ENCODE measurements at regions not wholly inside any gene's neighbourhood (a gene's known extent, or its start where the extent isn't known, plus 50 kb on each side); places are given as distances from the start of the nearest gene placed in this dataset.

DNA sequence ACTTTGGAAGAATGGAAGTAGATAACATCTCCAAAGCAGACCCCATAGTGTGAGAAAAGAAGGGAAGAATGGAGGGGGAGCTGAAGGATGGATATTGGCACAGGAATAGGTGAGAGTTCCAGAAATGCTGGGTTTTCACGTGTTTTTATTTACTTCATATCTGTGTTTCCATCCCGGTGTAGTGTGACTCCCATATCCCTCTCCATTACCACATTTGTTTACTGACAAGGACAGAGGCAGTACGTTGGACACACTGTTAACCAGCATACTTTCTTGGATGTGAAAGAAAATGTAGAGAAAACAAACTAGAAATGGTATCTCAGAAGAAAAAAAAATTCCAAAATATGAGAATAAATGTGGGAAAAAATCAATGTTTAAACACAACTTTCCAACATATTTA, 124.4 kb upstream of the PFKP start:
- Histone ChIP-seq H3K27ac (ENCODE audit: low read depth, low read length) (no peak overlapping the region), H3K36me3 (ENCODE audit: control insufficient read depth in 5 of 5, insufficient read depth in 5 of 5, low read length in 5 of 5) (no peaks in the 10 kb centered on the region), H3K4me3 (ENCODE audit: low read depth in 1 of 5, low read length in 5 of 5) (no peak overlapping the region), H3K9ac (ENCODE audit: low read length in 5 of 5) (no peak overlapping the region), H3K27me3 (ENCODE audit: control insufficient read depth in 5 of 5, insufficient read depth in 4 of 5, low read length in 5 of 5) (peaks cover 5 to 18% (median 16%) of the 10 kb centered on the region in 5 donors), H3K4me1 (ENCODE audit: control insufficient read depth in 5 of 5, insufficient read depth in 5 of 5, low read length in 5 of 5) (no peaks in the 10 kb centered on the region), H3K9me3 (ENCODE audit: control insufficient read depth in 5 of 5, low read length in 5 of 5) (no peaks in the 10 kb centered on the region)

DNA sequence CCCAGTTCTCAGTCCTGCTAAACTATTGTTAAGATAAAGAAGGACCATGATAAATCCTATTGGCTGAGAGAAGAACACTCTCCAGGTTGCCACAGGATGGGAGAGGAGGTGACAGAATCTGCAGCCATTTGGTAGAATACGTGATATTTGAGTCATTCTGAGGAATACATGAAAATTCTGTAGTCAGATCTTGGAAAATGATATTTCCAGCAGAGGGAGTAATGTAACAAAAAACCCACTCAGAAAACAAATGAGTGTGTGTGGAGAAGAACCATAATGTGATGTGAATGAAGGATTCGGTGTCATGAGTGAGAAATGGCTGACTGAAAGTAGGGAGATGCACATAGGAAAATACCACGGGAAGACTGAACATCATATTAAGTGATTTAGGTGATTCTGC, 128.5 kb upstream of the PFKP start:
- Histone ChIP-seq H3K4me1 (ENCODE audit: control insufficient read depth in 5 of 5, insufficient read depth in 5 of 5, low read length in 5 of 5) (peaks cover 0 to 3% (median 0%) of the 10 kb centered on the region in 5 donors), H3K36me3 (ENCODE audit: control insufficient read depth in 5 of 5, insufficient read depth in 5 of 5, low read length in 5 of 5) (no peaks in the 10 kb centered on the region), H3K27me3 (ENCODE audit: control insufficient read depth in 5 of 5, insufficient read depth in 4 of 5, low read length in 5 of 5) (peaks cover 5 to 22% (median 12%) of the 10 kb centered on the region in 5 donors), H3K4me3 (ENCODE audit: low read depth in 1 of 5, low read length in 5 of 5) (no peak overlapping the region), H3K9me3 (ENCODE audit: control insufficient read depth in 5 of 5, low read length in 5 of 5) (no peaks in the 10 kb centered on the region), H3K27ac (ENCODE audit: low read depth, low read length) (no peak overlapping the region), H3K9ac (ENCODE audit: low read length in 5 of 5) (no peak overlapping the region)

DNA sequence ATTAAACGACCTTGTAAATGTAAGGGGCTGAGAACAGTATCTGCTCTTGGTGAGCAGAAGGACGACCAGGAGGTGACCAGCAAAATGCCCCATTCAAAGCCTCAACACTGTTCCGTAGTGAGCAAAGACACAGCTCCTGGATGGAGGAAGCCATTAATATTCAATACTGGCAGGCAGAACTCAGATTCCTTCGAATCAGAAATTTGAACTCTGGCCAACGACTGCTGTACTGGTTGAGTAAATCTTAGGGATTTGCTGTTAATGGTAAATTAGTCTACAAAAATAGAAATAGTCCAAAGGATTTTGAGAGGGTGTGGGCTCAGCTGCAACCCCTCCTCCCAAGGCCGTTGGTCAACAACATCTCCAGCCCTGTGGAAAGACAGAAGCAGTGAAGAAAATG, 130.5 kb upstream of the PFKP start:
- H3K27ac ChIP-seq (ENCODE audit: low read depth, low read length) = no peak overlapping the region
- H3K36me3 ChIP-seq (ENCODE audit: control insufficient read depth in 5 of 5, insufficient read depth in 5 of 5, low read length in 5 of 5) = no peaks in the 10 kb centered on the region
- H3K27me3 ChIP-seq (ENCODE audit: control insufficient read depth in 5 of 5, insufficient read depth in 4 of 5, low read length in 5 of 5) = peaks cover 9 to 25% (median 12%) of the 10 kb centered on the region in 5 donors
- H3K4me3 ChIP-seq (ENCODE audit: low read depth in 1 of 5, low read length in 5 of 5) = no peak overlapping the region
- H3K9me3 ChIP-seq (ENCODE audit: control insufficient read depth in 5 of 5, low read length in 5 of 5) = no peaks in the 10 kb centered on the region
- peaks cover 0 to 3% (median 0%) of the 10 kb centered on the region in 5 donors for H3K4me1 ChIP-seq (ENCODE audit: control insufficient read depth in 5 of 5, insufficient read depth in 5 of 5, low read length in 5 of 5)
- H3K9ac ChIP-seq (ENCODE audit: low read length in 5 of 5) = no peak overlapping the region

DNA sequence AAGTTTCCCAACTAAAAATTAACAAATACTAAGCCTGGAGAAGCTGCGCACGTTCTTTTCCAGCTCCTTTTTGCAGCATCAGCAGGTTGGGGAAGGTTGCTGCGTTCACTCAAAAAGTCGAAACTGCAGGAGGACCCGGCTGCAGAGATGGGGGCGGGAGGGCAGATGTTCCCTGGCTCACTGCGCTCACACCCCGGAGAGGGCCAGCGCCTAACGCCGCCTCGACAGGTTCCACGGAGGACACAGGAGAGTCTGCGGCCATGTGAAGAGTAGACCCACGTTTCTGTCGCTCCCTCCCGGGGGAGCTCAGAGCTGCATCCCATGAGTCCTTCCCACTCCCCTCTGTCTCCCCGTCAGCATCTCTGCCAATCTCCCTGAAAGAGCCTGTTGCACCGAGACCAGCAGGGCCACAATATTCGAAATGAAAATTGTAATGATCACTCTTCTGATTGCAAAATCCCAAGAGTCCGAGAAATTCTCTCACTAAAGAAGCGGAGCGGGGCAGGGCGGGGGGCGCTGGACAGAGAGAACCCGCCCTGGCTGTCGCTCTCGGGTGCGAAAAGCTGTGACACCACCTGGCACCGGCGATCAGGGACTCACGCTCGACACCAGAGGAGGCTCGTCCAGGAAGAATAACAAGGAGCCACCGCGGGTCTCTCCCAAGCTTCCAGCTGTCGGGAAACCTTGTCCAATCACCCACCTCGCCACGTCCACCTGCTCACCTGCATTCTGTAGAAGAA, 131.5 kb upstream of the PFKP start:
- Histone ChIP-seq H3K27me3 (ENCODE audit: control insufficient read depth in 5 of 5, insufficient read depth in 4 of 5, low read length in 5 of 5) (peaks cover 9 to 23% (median 13%) of the 10 kb centered on the region in 5 donors), H3K4me1 (ENCODE audit: control insufficient read depth in 5 of 5, insufficient read depth in 5 of 5, low read length in 5 of 5) (peaks cover 0 to 3% (median 0%) of the 10 kb centered on the region in 5 donors), H3K9me3 (ENCODE audit: control insufficient read depth in 5 of 5, low read length in 5 of 5) (no peaks in the 10 kb centered on the region), H3K36me3 (ENCODE audit: control insufficient read depth in 5 of 5, insufficient read depth in 5 of 5, low read length in 5 of 5) (no peaks in the 10 kb centered on the region), H3K9ac (ENCODE audit: low read length in 5 of 5) (no peak overlapping the region), H3K4me3 (ENCODE audit: low read depth in 1 of 5, low read length in 5 of 5) (no peak overlapping the region), H3K27ac (ENCODE audit: low read depth, low read length) (no peak overlapping the region)

- H3K27ac ChIP-seq (ENCODE audit: low read depth, low read length) = no peak overlapping the region
- H3K9me3 ChIP-seq (ENCODE audit: control insufficient read depth in 5 of 5, low read length in 5 of 5) = no peaks in the 10 kb centered on the region
- peaks cover 8 to 22% (median 13%) of the 10 kb centered on the region in 5 donors for H3K27me3 ChIP-seq (ENCODE audit: control insufficient read depth in 5 of 5, insufficient read depth in 4 of 5, low read length in 5 of 5)
- peaks cover 0 to 3% (median 0%) of the 10 kb centered on the region in 5 donors for H3K4me1 ChIP-seq (ENCODE audit: control insufficient read depth in 5 of 5, insufficient read depth in 5 of 5, low read length in 5 of 5)
- H3K9ac ChIP-seq (ENCODE audit: low read length in 5 of 5) = no peak overlapping the region
- no peaks in the 10 kb centered on the region for H3K36me3 ChIP-seq (ENCODE audit: control insufficient read depth in 5 of 5, insufficient read depth in 5 of 5, low read length in 5 of 5)
- no peak overlapping the region for H3K4me3 ChIP-seq (ENCODE audit: low read depth in 1 of 5, low read length in 5 of 5)
Measured at GRCh38 chr10:2933924-2934323, 133.4 kb upstream of the PFKP start.

DNA sequence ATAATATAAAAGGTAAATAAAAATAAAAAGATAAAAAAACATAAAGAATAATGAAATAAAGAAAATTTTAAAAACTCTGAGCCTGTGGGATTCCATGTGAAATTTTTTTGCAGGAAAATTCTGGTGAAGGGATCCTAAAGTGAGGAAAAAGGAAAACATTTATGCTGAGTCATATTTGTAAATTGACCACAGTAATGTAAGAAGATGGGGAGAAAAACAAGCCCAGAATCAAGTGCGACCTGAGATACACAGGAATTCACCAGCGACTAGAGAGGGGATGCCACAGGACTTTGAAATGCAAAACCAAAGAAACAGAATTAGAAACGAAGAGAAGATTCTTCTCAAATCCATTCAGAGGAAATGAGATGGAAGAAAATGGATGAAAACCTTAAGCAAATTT, 133.8 kb upstream of the PFKP start:
- H3K9me3 ChIP-seq (ENCODE audit: control insufficient read depth in 5 of 5, low read length in 5 of 5) = no peaks in the 10 kb centered on the region
- no peak overlapping the region for H3K27ac ChIP-seq (ENCODE audit: low read depth, low read length)
- no peak overlapping the region for H3K4me3 ChIP-seq (ENCODE audit: low read depth in 1 of 5, low read length in 5 of 5)
- no peak overlapping the region for H3K9ac ChIP-seq (ENCODE audit: low read length in 5 of 5)
- H3K27me3 ChIP-seq (ENCODE audit: control insufficient read depth in 5 of 5, insufficient read depth in 4 of 5, low read length in 5 of 5) = peaks cover 7 to 18% (median 10%) of the 10 kb centered on the region in 5 donors
- H3K36me3 ChIP-seq (ENCODE audit: control insufficient read depth in 5 of 5, insufficient read depth in 5 of 5, low read length in 5 of 5) = no peaks in the 10 kb centered on the region
- H3K4me1 ChIP-seq (ENCODE audit: control insufficient read depth in 5 of 5, insufficient read depth in 5 of 5, low read length in 5 of 5) = peaks cover 0 to 3% (median 0%) of the 10 kb centered on the region in 5 donors

- Histone ChIP-seq H3K36me3 (ENCODE audit: control insufficient read depth in 5 of 5, insufficient read depth in 5 of 5, low read length in 5 of 5) (no peaks in the 10 kb centered on the region), H3K4me1 (ENCODE audit: control insufficient read depth in 5 of 5, insufficient read depth in 5 of 5, low read length in 5 of 5) (peaks cover 0 to 5% (median 2%) of the 10 kb centered on the region in 5 donors), H3K4me3 (ENCODE audit: low read depth in 1 of 5, low read length in 5 of 5) (no peak overlapping the region), H3K27ac (ENCODE audit: low read depth, low read length) (no peak overlapping the region), H3K9me3 (ENCODE audit: control insufficient read depth in 5 of 5, low read length in 5 of 5) (no peaks in the 10 kb centered on the region), H3K27me3 (ENCODE audit: control insufficient read depth in 5 of 5, insufficient read depth in 4 of 5, low read length in 5 of 5) (peaks cover 5 to 16% (median 10%) of the 10 kb centered on the region in 5 donors), H3K9ac (ENCODE audit: low read length in 5 of 5) (no peak overlapping the region)
Measured at GRCh38 chr10:2933071-2933470, 134.3 kb upstream of the PFKP start.

DNA sequence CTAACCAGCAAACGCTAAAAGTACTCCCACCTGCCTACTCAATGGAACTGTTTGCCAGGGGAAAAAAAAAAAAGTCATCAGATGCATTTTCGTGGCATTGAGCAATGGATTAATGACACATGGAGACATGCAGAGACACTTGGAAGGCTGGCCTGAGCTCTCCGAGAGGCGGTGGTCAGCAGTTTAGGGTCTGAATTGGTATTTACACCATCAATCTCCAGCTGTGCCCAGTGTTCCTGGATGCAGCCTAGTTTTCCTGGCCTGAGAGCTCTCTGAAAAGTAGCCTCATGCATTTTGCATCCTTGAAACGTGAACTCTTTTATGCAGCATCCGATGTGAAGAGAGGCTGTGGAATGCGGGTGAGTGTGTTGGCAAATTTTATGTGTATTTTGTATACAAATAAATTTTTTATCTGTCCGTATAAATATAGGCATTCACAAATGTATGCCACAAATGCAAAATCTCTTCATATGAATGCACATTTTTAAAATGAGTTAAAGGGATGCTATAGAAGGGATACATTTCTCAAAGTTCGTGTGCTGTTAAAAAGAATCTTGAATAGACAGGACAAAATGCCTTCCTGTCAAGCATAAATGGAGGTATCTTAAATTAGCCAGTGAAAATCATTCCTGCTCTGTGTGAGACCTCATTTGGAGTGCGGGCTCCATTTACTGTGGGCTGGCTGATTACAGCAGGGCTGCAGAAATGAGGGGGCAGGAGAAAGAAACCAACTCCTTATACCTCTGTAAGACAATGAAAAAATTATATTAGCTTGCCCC, 137.7 kb upstream of the PFKP start:
- H3K4me1 ChIP-seq (ENCODE audit: control insufficient read depth in 5 of 5, insufficient read depth in 5 of 5, low read length in 5 of 5) = peaks cover 0 to 13% (median 10%) of the 10 kb centered on the region in 5 donors
- no peak overlapping the region for H3K27ac ChIP-seq (ENCODE audit: low read depth, low read length)
- no peaks in the 10 kb centered on the region for H3K36me3 ChIP-seq (ENCODE audit: control insufficient read depth in 5 of 5, insufficient read depth in 5 of 5, low read length in 5 of 5)
- no peak overlapping the region for H3K4me3 ChIP-seq (ENCODE audit: low read depth in 1 of 5, low read length in 5 of 5)
- no peak overlapping the region for H3K9ac ChIP-seq (ENCODE audit: low read length in 5 of 5)
- peaks cover 0 to 9% (median 7%) of the 10 kb centered on the region in 5 donors for H3K27me3 ChIP-seq (ENCODE audit: control insufficient read depth in 5 of 5, insufficient read depth in 4 of 5, low read length in 5 of 5)
- no peaks in the 10 kb centered on the region for H3K9me3 ChIP-seq (ENCODE audit: control insufficient read depth in 5 of 5, low read length in 5 of 5)

DNA sequence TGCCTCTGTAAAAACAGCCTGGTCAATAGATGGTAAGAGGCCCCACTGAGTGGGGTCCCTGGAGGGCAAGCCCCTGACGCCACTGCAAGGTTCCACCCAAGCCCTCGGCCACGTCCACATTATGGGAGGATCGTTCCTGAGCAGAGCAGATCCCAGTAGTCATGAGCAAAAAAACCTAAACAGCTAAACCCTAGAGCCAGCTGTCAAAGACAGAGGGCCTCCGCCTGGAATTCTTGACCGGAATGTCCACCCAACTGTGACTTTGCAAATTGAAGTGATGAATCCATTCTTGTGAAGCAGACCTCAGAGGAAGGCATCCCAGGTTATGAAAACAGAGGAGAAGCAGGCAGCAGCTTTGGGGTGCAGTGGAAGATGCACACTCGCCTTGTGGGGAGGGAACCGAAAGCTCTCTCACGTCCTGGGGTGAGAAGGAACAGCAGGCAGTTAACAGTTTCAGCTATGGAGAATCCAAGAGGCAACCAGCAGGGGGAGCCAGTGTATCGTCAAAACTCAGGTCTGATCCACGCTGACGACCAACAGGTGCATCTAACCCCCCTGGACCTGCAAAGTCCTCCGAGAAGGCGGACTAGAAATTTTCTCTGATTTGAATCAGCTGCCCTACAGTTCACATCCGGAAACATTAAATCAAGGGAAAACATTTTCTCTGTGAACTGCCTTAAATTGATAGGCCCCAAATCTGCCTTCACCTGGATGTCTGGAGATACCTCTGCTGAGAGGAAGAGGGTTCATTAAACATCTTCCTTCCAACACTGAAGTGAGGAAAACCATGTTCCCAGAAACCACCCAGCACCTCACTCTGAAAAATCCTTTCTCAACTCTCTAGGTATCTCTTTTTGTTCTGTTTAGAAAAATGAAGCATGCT, 139.1 kb upstream of the PFKP start:
- Histone ChIP-seq H3K9me3 (ENCODE audit: control insufficient read depth in 5 of 5, low read length in 5 of 5) (no peaks in the 10 kb centered on the region), H3K36me3 (ENCODE audit: control insufficient read depth in 5 of 5, insufficient read depth in 5 of 5, low read length in 5 of 5) (no peaks in the 10 kb centered on the region), H3K4me1 (ENCODE audit: control insufficient read depth in 5 of 5, insufficient read depth in 5 of 5, low read length in 5 of 5) (peaks cover 0 to 13% (median 10%) of the 10 kb centered on the region in 5 donors), H3K9ac (ENCODE audit: low read length in 5 of 5) (no peak overlapping the region), H3K27ac (ENCODE audit: low read depth, low read length) (no peak overlapping the region), H3K4me3 (ENCODE audit: low read depth in 1 of 5, low read length in 5 of 5) (no peak overlapping the region), H3K27me3 (ENCODE audit: control insufficient read depth in 5 of 5, insufficient read depth in 4 of 5, low read length in 5 of 5) (peaks cover 0 to 8% (median 5%) of the 10 kb centered on the region in 5 donors)

All from subcutaneous abdominal adipose tissue (tissue), 5 donors.